C4-2B (cell line): ENCODE measurements at regions not wholly inside any gene's neighbourhood (a gene's known extent, or its start where the extent isn't known, plus 50 kb on each side); places are given as distances from the start of the nearest gene placed in this dataset.

Source experiments
- H3K27ac ChIP-seq: fragments of 450-650 bp; 2 replicates; pipeline ENCODE4 v1.5.1; 2017
- CTCF ChIP-seq: fragments of 450-650 bp; conservative IDR thresholded peaks from 2 replicates; pipeline ENCODE4 v1.5.1; 2017; ENCODE audit warnings: mild to moderate bottlenecking
- ZFX ChIP-seq: fragments of 450-650 bp; IDR thresholded peaks from 2 replicates; pipeline ENCODE4 v1.6.1; 2017

- TF ChIP-seq CTCF (no peak), ZFX (no peak)
These were observed 66.1 kb upstream of the JCAD start for GRCh38 chr10:30125496-30125895.

GRCh38 chr10:30124704-30125103, 65.3 kb upstream of the JCAD start:
- no peak overlapping the region for H3K27ac ChIP-seq
- TF ChIP-seq ZFX (no peak), CTCF (no peak)

More at GRCh38 chr10:30125496-30125895, 66.1 kb upstream of the JCAD start:
- no peak overlapping the region for H3K27ac ChIP-seq

- TF ChIP-seq CTCF (no peak), ZFX (no peak)
- H3K27ac ChIP-seq = no peak overlapping the region
These were observed 62.0 kb upstream of the JCAD start for GRCh38 chr10:30121401-30121800.

- no peak for TF ChIP-seq CTCF
- no peak for TF ChIP-seq ZFX
- H3K27ac ChIP-seq = no peak overlapping the region
These were observed 59.2 kb upstream of the JCAD start for GRCh38 chr10:30118590-30118989.

GRCh38 chr10:30117812-30118501, 58.6 kb upstream of the JCAD start:
- TF ChIP-seq ZFX = no peak
- TF ChIP-seq CTCF = no peak
- no peak overlapping the region for H3K27ac ChIP-seq

GRCh38 chr10:30116041-30116491, 56.7 kb upstream of the JCAD start:
- H3K27ac ChIP-seq = no peak overlapping the region
- TF ChIP-seq ZFX (no peak), CTCF (no peak)

GRCh38 chr10:30115626-30115940, 56.2 kb upstream of the JCAD start:
- TF ChIP-seq ZFX (no peak), CTCF (no peak)
- no peak overlapping the region for H3K27ac ChIP-seq
